Lower leg skin (tissue), 4 donors: ENCODE measurements at regions not wholly inside any gene's neighbourhood (a gene's known extent, or its start where the extent isn't known, plus 50 kb on each side); places are given as distances from the start of the nearest gene placed in this dataset.

Source experiments
- DNase-seq, 2 donors: peaks; one replicate each; pipeline ENCODE4 v3.0.0-alpha.2; 2019; ENCODE audit warnings: low spot score in 2 of 2
- H3K4me3 ChIP-seq: fragments of 200-600 bp; sonication (generic); 2 replicates; pipeline ENCODE4 v1.5.1; 2017; ENCODE audit warnings: mild to moderate bottlenecking, low read depth; ENCODE audit not compliant: poor library complexity, severe bottlenecking
- POLR2A ChIP-seq, 2 donors: fragments of 450-650 bp; IDR thresholded peaks; one replicate each; pipeline ENCODE4 v1.6.1; 2016 to 2017; ENCODE audit warnings: antibody characterized with exemption in 2 of 2, mild to moderate bottlenecking in 1 of 2, moderate library complexity in 1 of 2
- WGBS, 2 donors: methylation state at CpG; one replicate each; pipeline ENCODE4 v1.1.5; 2018; 5-methylcytosine and 5-hydroxymethylcytosine counted together
- intact Hi-C: fragments of 100-400 bp; cut with DNase I; formaldehyde crosslinking; loops from one replicate; pipeline ENCODE4 v1.15.0; 2023; ENCODE audit warnings: low total_unique reads
- TF ChIP-seq, protein P1 (sequence below), 3 donors: fragments of 450-650 bp; IDR thresholded peaks; one replicate each; pipeline ENCODE4 v1.5.1; 2016; ENCODE audit warnings: antibody characterized with exemption in 3 of 3, mild to moderate bottlenecking in 3 of 3, moderate library complexity in 2 of 3

DNA sequence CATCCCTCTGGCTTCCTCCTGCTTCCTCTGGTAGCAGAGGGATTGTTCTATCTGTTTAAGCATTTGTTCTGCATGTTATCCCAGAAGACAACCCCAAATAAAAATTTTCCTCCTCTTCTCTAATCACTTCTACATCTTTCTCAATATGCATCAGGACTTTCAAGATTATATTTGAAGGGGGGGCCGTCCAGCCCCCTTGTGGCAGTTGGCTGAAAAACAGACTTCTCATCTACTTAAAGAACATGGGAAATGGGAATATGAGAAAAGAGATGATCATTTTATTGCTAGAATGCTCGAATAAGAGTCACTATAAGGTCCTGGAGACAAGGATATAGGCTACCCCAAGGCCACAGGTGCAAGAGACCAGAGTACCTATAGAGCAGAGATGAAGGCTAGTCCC is 466.0 kb downstream of the REEP3 start:
- WGBS, 2 donors, result 43 to 61% methylated on average over 2 of the region's 2 CpGs
- no peak overlapping the region for H3K4me3 ChIP-seq
- no peak for TF ChIP-seq POLR2A (IDR thresholded peaks at IDR 0.05)
- TF ChIP-seq, protein P1, sequence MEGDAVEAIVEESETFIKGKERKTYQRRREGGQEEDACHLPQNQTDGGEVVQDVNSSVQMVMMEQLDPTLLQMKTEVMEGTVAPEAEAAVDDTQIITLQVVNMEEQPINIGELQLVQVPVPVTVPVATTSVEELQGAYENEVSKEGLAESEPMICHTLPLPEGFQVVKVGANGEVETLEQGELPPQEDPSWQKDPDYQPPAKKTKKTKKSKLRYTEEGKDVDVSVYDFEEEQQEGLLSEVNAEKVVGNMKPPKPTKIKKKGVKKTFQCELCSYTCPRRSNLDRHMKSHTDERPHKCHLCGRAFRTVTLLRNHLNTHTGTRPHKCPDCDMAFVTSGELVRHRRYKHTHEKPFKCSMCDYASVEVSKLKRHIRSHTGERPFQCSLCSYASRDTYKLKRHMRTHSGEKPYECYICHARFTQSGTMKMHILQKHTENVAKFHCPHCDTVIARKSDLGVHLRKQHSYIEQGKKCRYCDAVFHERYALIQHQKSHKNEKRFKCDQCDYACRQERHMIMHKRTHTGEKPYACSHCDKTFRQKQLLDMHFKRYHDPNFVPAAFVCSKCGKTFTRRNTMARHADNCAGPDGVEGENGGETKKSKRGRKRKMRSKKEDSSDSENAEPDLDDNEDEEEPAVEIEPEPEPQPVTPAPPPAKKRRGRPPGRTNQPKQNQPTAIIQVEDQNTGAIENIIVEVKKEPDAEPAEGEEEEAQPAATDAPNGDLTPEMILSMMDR (IDR thresholded peaks at IDR 0.05), result no peak
- no peak for DNase-seq
- intact Hi-C loops, result no loop called here

GRCh38 chr10:63994371-63994770 is 473.2 kb downstream of the REEP3 start:
- no peak overlapping the region for H3K4me3 ChIP-seq
- 77 to 85% methylated on average over 7 of the region's 7 CpGs for WGBS, 2 donors

GRCh38 chr10:64007157-64007556 is 486.0 kb downstream of the REEP3 start:
- WGBS, 2 donors, result 84 to 85% methylated on average over 8 of the region's 8 CpGs
- TF ChIP-seq POLR2A (IDR thresholded peaks at IDR 0.05), result no peak
- TF ChIP-seq, protein P1 (IDR thresholded peaks at IDR 0.05), result no peak

More at GRCh38 chr10:63994371-63994770, 473.2 kb downstream of the REEP3 start:
- no peak for DNase-seq
- intact Hi-C loops, result no loop called here
- TF ChIP-seq, protein P1 (IDR thresholded peaks at IDR 0.05), result no peak
- TF ChIP-seq POLR2A (IDR thresholded peaks at IDR 0.05), result no peak

GRCh38 chr10:64010711-64011110 is 489.5 kb downstream of the REEP3 start:
- H3K4me3 ChIP-seq, result no peak overlapping the region
- intact Hi-C loops, result loop anchor here (5.0 kb wide), 1 partner anchor 538 kb away; no protein-coding TSS in a partner anchor
- no peak for DNase-seq
- no peak for TF ChIP-seq POLR2A (IDR thresholded peaks at IDR 0.05)
- TF ChIP-seq, protein P1 (IDR thresholded peaks at IDR 0.05), result no peak

More at GRCh38 chr10:64007157-64007556, 486.0 kb downstream of the REEP3 start:
- DNase-seq, result no peak
- H3K4me3 ChIP-seq, result no peak overlapping the region
- intact Hi-C loops, result no loop called here

- no peak overlapping the region for H3K4me3 ChIP-seq
- TF ChIP-seq, protein P1 (IDR thresholded peaks at IDR 0.05), result no peak
- no peak for TF ChIP-seq POLR2A (IDR thresholded peaks at IDR 0.05)
- no peak for DNase-seq
- intact Hi-C loops, result loop anchor here (5.0 kb wide), 1 partner anchor 540 kb away; no protein-coding TSS in a partner anchor
- 28 to 31% methylated on average over 7 of the region's 7 CpGs for WGBS, 2 donors
These were observed 490.9 kb downstream of the REEP3 start for GRCh38 chr10:64011912-64012714.
